Lower leg skin (tissue), 4 donors: ENCODE measurements at regions not wholly inside any gene's neighbourhood (a gene's known extent, or its start where the extent isn't known, plus 50 kb on each side); places are given as distances from the start of the nearest gene placed in this dataset.
"Not testable (repeated sequence)": the region's sequence is repeated elsewhere in the genome, so short reads cannot be mapped to it uniquely, and the experiment has no call there.

Source experiments
- DNase-seq, 2 donors: peaks; one replicate each; pipeline ENCODE4 v3.0.0-alpha.2; 2019; ENCODE audit warnings: low spot score in 2 of 2
- H3K4me3 ChIP-seq: fragments of 200-600 bp; sonication (generic); 2 replicates; pipeline ENCODE4 v1.5.1; 2017; ENCODE audit warnings: mild to moderate bottlenecking, low read depth; ENCODE audit not compliant: poor library complexity, severe bottlenecking
- POLR2A ChIP-seq, 2 donors: fragments of 450-650 bp; IDR thresholded peaks; one replicate each; pipeline ENCODE4 v1.6.1; 2016 to 2017; ENCODE audit warnings: antibody characterized with exemption in 2 of 2, mild to moderate bottlenecking in 1 of 2, moderate library complexity in 1 of 2
- WGBS, 2 donors: methylation state at CpG; one replicate each; pipeline ENCODE4 v1.1.5; 2018; 5-methylcytosine and 5-hydroxymethylcytosine counted together
- intact Hi-C: fragments of 100-400 bp; cut with DNase I; formaldehyde crosslinking; loops from one replicate; pipeline ENCODE4 v1.15.0; 2023; ENCODE audit warnings: low total_unique reads
- TF ChIP-seq, protein P1 (sequence below), 3 donors: fragments of 450-650 bp; IDR thresholded peaks; one replicate each; pipeline ENCODE4 v1.5.1; 2016; ENCODE audit warnings: antibody characterized with exemption in 3 of 3, mild to moderate bottlenecking in 3 of 3, moderate library complexity in 2 of 3

DNA sequence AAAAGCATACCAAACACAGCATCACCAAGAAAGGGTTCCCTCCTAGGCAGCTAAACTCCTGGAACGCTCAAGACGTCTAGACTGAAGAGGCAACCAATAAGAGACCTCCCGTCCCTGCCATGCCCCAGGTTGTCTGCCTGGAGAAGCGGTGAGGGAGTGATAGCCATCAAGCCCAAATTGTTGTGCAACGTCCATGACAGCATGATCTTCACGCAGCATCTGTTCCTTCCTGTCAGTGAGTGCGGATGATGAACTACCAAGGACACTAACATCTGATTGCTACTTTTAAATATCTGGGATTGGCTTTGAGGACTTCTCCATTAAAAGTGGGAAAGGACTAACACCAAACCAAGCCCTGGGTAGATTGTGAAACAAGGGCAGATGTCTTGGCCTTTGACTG is 149.7 kb downstream of the TXNL1 start:
- intact Hi-C loops: no loop called here
- no peak for DNase-seq
- 86 to 89% methylated on average over 7 of the region's 7 CpGs for WGBS, 2 donors
- no peak for TF ChIP-seq POLR2A (IDR thresholded peaks at IDR 0.05)
- TF ChIP-seq, protein P1, sequence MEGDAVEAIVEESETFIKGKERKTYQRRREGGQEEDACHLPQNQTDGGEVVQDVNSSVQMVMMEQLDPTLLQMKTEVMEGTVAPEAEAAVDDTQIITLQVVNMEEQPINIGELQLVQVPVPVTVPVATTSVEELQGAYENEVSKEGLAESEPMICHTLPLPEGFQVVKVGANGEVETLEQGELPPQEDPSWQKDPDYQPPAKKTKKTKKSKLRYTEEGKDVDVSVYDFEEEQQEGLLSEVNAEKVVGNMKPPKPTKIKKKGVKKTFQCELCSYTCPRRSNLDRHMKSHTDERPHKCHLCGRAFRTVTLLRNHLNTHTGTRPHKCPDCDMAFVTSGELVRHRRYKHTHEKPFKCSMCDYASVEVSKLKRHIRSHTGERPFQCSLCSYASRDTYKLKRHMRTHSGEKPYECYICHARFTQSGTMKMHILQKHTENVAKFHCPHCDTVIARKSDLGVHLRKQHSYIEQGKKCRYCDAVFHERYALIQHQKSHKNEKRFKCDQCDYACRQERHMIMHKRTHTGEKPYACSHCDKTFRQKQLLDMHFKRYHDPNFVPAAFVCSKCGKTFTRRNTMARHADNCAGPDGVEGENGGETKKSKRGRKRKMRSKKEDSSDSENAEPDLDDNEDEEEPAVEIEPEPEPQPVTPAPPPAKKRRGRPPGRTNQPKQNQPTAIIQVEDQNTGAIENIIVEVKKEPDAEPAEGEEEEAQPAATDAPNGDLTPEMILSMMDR (IDR thresholded peaks at IDR 0.05): no peak
- H3K4me3 ChIP-seq: no peak overlapping the region

DNA sequence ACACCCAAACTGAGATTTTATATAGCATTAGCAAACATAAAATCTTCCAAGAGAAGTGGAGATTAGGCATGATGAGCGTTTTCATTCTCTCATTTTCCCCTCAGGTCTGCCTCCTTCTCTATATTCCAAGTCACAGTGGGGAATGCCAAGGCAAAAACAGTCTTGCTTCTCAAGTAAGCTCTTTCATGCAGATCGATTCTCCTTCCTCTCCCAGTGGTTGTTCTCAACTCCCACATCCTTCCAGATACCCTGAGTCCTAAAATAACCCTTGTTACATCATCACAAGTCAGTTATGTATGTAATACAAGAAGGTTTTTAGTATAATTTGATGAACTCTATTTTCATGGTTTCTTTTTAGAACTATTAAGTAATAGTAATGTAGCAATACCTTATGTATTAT is 150.6 kb downstream of the TXNL1 start:
- no peak for DNase-seq
- no peak overlapping the region for H3K4me3 ChIP-seq
- TF ChIP-seq, protein P1 (IDR thresholded peaks at IDR 0.05): no peak
- TF ChIP-seq POLR2A (IDR thresholded peaks at IDR 0.05): no peak
- intact Hi-C loops: no loop called here
- WGBS, 2 donors: 36 to 38% methylated on average over 2 of the region's 2 CpGs

DNA sequence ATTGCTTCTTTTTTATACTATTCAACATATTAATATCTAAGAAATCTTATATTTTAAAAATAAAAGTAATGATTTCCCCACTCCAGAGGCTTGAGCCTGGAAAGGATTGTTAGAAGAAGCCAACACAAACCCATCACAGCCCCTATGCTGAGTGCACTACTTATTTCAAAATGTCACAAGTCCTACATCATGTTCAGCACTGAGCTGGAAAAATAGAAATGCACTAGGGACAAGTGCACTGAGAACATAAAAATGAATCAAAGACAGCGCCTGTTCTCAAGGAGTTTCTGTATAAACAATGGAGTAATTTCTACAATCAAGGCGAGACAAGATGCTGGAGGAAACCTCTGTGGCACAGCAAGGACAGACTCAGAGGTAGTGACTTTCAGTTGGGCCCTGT is 155.0 kb downstream of the TXNL1 start:
- intact Hi-C loops: no loop called here
- DNase-seq: no peak
- no peak overlapping the region for H3K4me3 ChIP-seq
- TF ChIP-seq, protein P1 (IDR thresholded peaks at IDR 0.05): no peak
- no peak for TF ChIP-seq POLR2A (IDR thresholded peaks at IDR 0.05)
- WGBS, 2 donors: 57 to 89% methylated on average over 2 of the region's 2 CpGs

DNA sequence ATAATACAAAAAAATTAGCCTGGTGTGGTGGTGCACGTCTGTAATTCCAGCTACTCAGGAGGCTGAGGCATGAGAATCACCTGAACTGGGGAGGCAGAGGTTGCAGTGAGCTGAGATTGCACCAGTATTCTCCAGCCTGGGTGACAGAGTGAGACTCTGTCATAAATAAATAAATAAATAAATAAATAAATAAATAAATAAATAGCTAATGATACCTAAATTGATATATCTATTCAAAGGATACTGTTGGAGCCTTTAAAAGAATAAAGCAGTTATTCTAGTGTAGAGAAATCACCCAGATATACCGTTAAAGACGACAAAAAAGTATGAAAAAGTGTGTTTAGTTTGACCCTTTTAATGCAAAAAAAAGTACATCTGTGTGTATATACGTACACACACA is 155.6 kb downstream of the TXNL1 start:
- DNase-seq, H3K4me3 ChIP-seq, intact Hi-C loops: not testable (repeated sequence)
- WGBS, 2 donors: 93 to 94% methylated on average over 4 of the region's 4 CpGs

DNA sequence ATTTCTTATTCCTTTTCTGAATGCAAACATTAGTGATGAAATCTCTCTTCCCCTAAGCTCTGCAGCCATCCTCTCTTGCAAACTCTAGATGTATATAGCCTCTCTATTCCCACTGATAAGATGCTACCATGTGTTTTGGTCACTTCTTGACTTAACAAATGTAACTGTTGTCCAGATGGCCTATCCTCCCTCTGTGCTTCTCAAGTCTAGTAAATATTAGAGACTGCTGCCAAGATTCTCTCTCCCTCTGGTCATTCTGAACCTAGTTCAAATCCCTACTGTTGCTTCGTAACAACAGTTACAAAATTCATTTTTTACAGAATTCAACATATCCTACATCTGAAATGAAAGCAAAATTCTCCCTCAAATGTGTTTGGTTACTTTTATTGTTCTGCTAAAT is 156.6 kb downstream of the TXNL1 start:
- intact Hi-C loops: no loop called here
- 91 to 100% methylated on average over 1 of the region's 1 CpG for WGBS, 2 donors
- no peak for DNase-seq
- no peak overlapping the region for H3K4me3 ChIP-seq
- TF ChIP-seq, protein P1 (IDR thresholded peaks at IDR 0.05): no peak

DNA sequence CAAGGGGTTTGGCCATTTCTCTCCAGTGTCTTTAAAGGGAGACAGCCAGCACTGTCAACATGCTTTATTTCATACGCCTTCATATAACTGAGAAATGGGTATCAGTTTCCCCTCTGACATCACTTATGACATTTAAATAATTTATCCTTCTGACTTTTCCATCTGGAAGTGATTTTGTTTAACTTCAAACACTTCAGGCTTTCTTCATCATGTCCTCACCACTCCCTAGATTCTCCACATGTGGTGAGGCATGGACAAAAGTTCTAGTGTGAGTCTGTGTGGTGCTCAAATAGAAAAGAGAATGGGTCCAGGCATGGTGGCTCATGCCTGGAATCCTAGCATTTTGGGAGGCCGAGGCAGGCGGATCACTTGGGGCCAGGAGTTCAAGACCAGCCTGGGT is 158.6 kb downstream of the TXNL1 start:
- 84 to 98% methylated on average over 3 of the region's 3 CpGs for WGBS, 2 donors

More for the DNA sequence above, 158.6 kb downstream of the TXNL1 start:
- intact Hi-C loops: no loop called here
- no peak for TF ChIP-seq POLR2A (IDR thresholded peaks at IDR 0.05)
- TF ChIP-seq, protein P1 (IDR thresholded peaks at IDR 0.05): no peak
- DNase-seq: no peak
- no peak overlapping the region for H3K4me3 ChIP-seq
